GM21723 (cell line): ENCODE measurements at regions not wholly inside any gene's neighbourhood (a gene's known extent, or its start where the extent isn't known, plus 50 kb on each side); places are given as distances from the start of the nearest gene placed in this dataset.

ENCODE experiments used
- ATAC-seq: cut with Tn5 transposase; IDR thresholded peaks from one replicate; pipeline ENCODE4 v1.9.1; 2021; ENCODE audit warnings: mild to moderate bottlenecking, moderate library complexity; ENCODE audit not compliant: unreplicated experiment

DNA sequence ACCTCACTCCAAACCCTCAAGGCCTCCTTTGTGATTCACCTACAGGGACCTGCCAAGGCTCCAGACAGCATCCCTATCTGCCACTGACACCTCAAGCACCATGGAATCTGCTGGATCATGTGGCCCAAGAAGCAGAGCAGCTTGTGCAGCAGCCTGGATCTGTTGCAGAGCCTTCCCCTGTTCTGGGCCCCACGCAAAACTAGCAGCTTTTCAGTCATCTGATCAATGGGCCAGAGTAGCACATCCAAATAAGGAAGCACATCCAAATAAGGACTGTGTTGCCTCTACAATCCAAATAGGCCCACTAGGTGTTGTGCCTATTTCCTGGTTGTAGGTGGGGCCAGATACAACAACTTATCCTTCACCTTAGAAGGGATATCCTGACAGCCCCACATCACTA is 97.1 kb upstream of the GNAO1 start:
- ATAC-seq: no peak

DNA sequence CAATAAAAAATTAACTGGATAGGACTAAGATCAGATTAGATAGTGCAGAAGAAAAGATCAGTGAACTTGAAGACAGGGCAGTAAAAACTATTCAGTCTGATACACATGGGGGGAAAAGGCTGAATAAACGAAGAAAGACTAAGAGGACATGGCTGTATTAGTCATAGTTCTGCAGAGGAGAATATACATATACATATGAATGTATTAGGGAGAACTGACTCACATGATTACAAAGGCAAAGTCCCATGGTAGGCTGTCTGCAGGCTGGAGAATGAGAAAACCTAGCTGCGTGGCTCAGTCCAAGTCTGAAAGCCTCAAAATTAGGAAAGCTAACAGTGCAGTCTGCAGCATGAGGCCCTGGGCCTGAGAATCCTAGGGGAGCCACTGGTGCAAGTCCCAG is 98.2 kb upstream of the GNAO1 start:
- no peak for ATAC-seq

DNA sequence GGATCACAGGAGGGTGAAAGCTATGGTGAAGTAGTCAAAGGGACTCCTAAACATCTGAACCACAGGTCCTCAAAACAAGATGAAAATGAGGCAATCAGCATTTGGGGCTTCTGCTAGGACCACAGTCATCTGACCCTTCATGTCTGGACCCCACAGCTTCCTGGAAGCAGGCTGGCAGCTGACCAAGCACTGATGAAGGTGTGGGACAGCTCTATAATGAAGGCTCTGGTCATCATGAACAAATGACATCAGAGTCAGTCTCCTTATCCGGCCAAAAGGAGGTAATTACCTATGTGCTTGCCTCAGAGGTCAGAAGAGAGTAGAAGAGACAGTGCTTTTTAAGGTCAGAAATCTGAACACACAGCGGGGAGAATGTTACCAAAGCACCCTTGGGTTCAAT is 101.2 kb upstream of the GNAO1 start:
- ATAC-seq: no peak

DNA sequence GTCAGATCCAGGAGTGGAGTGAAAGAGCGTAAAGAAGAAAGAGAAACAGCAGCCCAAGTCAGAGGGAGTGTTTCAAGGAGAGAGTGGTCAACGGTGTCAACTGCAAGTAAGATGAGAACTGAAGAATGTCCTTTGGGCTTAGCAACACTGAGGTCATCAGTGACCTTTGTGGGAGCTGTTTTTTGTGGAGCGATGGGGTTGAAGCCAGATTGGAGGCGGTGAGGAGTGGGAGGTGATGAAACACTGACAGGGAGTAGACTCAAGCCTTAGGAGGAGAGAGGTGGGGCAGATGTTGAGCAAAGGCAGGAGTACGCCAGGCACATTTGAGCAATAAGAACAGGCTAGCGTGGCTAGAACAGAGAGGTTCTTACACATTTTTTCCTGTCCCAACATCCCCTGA is 103.7 kb upstream of the GNAO1 start:
- no peak for ATAC-seq

DNA sequence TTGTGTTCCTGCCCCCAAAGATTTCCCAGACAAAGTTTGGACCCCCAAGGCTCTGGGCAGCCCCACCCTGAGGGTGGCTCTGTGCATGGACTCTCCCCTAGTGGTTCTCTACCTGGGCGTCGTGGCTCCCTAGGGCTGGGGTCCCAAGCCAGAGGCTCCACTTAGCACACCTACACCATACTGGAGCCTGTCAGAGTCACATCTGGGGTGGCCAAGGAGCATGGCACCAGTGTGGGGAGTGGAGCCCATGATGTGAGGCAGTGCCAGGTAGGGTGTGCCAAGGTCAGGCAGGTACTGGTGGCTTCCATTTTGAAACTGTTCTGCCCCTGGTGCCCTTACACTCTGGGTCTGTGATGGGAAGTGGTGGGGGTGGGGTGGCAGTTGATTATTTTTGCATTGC is 109.9 kb upstream of the GNAO1 start:
- ATAC-seq: no peak

DNA sequence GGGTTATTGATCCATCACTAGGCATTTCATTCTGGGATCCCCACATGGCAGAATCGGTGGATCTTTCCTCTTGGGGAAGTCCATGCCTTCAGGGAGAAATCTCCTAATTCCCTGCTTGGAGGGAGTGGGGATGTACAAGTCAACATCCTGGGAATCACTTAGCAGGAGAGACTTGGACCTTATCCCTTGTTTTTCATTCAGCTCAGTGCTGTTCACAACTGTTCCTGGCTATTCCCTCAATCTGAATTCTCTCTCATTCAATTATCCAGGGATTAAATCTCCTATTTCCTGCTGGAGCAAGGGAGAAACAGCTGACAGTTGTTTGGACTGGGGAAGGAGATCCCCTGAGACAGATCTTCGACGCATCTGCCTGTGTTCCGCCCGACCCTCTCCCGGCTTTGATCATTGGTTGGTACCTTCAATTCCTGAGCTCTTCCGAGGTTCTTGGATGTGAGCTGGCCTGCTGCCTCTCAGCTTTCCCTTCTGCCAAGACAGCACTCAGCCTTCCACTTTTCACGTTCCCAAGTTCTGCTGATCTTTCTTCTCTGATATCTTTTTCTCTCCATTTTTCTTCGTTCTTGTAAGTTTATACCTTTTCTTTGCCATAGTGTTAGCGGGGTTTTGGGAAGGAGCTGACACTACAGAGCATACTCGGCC is 115.4 kb upstream of the GNAO1 start:
- no peak for ATAC-seq

DNA sequence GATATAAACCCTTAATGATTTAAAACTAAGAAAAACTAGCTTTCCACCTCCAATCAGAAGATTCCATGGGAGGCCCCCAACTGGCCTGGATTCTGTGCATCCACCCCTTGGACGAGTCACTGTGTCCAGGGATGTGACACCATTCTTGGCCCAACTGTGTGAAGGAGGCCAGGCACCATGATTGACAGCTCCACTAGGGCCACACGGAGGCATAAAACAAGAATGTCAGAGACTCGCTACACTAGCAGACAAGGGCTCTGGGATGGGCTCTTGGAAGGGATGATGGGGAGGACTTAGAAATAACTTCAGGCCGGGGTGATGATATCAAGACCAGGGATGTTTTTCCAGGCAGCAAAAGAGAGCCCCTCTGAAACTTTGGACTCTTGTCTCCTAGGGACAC is 117.8 kb upstream of the GNAO1 start:
- ATAC-seq: no peak

DNA sequence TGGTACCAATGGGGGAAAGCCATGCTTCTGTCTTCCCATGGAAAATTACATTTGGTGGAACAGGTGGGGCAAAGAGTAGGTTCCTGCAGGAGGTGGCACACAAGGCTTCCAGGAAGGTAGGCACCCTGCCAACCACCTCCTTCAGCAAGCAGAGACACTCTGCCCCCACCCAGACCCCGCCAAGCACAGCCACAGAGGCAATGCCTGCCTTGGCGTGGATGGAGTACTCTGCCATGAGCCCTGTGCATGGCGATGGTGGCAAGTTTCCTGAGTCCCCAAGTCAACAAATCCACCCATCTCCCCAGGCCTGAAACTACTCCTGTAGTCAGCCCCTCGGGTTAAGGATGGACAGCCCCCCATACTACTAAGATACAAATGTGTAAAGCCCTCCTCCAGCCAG is 119.2 kb upstream of the GNAO1 start:
- no peak for ATAC-seq

DNA sequence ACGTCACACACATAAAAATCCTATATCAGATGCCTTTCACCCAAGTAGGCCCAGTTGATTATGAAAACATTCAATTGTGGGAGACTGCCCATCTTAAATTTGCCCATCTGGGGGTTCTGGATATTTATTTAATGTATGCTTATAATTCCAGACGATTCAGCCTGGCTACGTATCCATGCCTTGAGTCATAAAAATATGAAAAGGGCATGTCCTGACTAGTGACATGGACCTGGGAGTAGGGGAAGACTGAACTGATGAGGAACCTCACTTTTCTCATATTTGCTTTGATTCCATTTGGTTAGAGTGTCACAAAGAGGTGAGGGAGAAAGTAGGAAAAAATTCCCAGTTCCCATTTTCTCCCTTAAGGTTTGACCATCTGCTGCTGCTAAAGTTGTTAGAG is 122.5 kb upstream of the GNAO1 start:
- no peak for ATAC-seq

DNA sequence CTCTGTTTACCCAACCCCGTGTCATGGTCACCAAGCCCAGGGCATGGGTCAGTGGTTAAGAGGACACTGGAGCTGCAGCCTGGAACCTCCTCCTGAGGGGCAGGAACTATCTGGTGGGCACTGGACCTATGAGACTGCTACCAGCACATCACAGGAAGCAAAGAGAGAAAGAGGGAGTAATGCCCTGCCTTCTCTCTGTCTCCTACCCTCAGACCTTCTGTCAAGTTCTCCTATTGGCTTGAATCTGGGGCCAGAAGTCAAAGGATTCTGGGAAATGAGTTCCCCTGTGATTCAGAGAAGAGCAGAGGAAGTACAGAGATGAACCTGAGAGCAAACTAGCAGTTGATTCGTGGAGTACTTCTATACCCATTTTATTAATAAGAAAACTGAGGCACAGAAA is 123.0 kb upstream of the GNAO1 start:
- ATAC-seq: no peak

DNA sequence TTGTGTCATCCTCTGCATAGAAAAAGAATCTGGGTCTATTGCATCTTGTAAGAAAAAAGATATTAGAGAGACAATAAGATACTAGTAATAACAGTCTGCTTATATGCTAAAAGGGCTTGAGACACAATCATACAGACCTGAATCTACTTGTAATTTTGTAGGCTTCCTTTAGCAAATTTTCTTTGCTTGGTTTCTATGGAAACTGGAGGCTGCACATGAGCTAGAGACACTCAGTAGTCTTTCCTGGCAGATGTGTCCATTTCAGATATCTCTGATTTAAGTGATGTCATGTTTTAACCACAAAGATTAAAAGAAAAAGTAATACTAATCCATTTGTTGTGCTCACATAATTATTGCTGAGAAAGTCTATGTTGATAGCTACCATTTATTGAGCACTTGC is 123.9 kb upstream of the GNAO1 start:
- no peak for ATAC-seq

DNA sequence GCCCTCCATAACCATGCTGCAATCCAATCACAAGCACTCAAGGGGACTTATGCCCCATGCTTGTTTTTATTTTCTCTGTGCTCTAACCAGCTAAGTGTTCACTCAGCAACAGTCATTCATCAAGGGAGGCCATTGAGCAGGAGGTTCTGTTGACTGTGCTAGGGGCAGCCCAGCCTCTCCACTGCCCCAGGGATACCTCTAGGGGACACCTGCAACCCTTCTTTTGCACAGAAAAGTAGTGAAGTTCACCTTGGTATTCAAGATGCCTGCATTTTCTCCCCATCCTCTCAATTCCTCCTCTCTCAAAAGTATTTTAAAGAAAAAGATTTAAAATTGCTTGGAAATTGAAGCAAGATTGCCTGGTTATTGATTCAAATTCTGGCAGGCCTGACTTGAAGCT is 124.7 kb upstream of the GNAO1 start:
- no peak for ATAC-seq

DNA sequence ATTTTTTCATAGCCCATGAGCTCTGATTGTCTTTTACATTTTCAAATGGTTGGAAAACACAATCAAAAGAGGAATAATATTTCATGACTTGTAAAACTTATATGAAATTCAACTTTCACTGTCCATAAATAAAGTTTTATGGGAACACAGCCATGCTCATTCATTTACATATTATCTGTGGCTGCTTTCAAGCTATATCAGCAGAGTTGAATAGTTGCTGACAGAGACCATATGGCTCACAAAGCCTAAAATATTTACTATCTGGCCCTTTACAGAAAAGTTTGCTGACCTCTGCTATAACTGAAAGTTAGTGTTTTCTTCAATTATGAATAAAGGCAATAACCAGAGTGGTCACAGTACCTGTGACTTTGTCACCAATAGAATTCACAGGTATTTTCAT is 128.2 kb upstream of the GNAO1 start:
- no peak for ATAC-seq

DNA sequence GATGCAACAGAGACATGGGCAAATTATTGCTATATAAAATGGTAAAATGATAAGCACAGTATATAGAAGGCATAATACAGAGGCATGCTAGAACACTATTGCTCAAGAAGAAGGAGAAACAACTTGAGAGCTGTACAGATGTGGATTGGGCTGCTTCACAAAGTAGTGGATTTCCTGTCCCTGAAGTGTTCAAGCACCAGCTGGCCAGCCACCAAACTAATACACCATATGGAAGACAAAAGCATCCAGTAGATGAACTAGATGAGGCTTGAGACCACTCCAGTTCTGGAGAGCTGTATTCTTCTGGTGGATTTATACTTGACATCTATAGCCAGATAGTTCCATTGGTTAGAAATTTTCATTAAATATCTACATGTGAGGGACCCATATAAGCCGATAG is 134.1 kb upstream of the GNAO1 start:
- ATAC-seq: no peak

DNA sequence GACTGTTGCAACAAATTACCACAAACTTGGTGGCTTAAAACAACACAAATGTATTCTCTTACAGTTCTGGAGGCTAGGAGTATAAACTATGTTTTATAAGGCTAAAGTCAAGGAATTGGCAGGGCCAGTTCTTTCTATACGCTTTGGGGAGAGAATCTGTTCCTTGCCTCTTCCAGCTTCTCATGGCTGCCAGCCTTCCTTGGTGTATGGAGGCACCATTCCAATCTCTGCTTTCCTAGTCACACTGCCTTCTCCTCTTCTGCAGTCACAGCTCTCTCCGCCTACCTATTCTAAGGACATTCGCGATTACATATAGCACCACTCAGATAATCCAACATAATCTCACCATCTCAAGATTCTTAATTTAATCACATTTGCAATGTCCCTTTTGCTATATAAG is 140.4 kb upstream of the GNAO1 start:
- no peak for ATAC-seq

DNA sequence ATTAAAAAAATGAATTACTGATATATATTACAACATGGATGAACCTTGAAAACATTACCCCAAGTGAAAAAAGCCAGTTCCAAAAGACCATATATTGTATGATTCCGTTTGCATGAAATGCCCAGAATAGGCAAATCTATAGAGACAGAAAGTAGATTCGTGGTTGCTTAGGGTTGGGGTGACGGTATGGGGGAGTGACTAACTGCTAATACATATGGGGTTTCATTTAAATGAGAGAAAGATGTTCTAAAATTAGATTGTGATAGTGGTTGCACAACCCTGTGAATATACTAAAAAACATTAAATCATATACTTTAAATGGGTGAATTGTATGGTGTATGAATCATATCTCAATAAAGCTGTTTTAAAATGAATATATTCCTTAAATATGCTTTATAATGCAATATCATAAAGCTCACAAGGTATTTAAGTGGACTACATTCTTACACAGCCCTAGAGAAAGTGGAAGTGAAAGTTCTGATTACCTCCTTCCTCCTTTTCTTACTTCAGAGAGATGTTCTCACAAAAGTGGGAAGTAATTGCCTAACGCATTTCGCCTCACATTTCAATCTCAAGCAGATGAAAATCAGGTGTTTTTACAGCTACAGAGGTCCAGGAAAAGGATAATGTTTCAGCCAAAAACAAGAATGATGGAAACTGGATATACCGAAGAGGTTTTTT is 142.7 kb upstream of the GNAO1 start:
- ATAC-seq: peak; percentile 95

DNA sequence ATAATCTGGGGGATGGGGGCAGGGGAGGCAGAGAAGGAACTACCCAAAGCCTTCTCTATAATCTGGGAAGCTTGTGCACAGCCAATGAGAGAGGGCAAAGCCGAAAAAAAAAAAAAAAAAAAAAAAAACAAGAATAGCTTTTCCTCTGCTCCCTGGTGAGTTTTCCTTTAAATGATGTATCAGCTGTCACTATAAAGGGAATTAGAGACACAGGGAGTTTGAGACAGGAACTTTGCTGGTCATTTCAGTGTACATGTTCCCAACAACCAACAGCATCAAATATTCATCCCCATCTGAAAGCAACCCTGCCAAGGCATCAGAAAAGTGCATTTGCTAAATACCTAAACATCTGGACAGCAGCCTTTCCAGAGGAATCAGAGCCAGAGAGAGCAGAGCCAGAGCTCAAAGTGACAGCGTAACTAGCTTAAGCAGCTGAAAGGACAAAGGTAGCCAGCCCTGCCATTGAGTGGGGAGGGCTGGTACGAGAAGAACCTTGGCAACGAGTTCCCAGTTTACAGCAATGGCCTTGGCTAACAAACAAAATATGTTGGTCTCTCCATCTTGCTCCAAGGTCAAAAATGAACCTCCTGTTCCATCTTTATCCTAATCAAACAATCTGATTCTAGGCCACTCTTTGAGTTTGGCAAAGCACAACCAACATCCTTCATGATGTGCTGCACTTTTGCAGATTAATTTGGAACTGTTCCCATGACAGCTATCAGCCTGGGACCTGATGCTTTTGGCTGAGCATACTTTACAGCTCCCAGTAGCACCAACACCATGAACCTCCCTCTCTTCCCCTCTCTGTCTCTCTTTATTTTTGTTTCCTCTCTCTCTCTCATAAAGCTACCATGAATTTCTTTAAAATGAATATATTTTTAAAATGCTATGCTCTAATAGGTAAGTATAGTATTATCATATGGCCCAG is 143.7 kb upstream of the GNAO1 start:
- no peak for ATAC-seq

DNA sequence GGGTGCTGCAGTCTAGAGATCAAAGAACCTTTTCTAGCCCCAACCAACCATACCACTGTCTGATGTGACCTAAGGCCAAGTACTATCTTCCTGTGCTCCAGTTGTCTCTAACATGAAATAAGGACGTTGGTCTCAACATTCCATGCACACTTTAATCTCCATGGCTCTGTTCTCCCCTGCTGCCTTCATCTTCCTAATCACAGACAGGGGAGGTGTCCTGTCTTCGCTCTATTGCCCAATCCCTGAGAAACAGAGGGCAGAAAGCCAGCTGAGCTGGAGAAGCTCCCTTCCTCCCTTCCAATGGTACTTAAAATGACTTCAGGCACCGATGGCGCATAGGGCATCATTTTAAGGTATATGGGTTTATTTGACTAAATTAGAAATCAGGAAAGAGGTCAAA is 148.9 kb upstream of the GNAO1 start:
- no peak for ATAC-seq

DNA sequence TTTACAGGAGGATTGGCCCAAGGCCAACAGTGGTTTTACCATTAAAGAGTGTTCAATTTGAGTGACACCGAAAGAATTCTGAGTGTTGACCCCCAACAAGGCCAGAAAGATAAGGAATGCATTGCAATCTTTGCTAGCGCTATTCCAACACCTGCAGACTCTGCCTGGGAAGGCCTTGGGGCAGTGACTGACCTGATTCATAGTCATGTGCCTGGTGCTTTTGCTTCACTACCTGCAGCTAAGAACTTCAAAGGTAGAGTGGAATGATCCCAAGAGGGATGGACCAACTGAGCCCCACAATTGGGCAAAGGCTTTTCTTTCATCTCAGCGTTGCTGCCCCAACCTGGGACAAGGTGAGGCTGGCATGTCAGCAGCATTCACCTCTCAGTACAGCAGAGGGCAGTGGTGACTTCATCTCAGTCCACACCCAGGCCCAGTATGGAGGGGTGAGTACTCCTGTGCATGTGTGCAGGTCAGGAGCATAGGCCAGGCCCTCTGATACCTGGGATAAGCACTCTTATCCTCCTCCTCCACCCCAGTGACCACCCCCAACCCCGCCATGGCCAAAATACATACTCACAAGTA is 149.6 kb upstream of the GNAO1 start:
- no peak for ATAC-seq

DNA sequence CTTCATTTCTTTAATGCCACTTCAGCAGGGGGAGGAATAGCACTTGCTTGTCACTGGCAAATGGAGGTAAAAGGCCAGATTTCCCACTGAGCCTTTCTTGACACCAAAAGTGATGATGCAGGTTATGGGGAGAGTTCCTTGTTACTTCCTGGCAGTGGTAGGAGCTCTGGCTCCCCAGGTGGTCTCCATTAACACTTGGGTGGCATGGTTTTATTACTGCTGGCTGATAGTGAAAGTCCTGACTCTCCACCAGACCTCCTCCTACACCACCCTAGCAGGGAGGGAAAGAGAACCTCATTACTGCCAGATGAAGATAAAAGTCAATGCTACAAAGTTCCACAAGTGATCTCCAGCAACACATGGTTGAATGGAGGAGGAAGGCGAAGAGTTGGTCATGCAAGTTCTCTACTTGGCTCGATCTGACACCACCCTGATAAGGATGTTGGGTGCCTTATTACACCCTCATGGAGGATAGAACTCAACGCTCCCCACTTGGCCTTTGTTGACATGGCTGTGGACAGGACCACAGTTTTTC is 152.7 kb upstream of the GNAO1 start:
- ATAC-seq: no peak

DNA sequence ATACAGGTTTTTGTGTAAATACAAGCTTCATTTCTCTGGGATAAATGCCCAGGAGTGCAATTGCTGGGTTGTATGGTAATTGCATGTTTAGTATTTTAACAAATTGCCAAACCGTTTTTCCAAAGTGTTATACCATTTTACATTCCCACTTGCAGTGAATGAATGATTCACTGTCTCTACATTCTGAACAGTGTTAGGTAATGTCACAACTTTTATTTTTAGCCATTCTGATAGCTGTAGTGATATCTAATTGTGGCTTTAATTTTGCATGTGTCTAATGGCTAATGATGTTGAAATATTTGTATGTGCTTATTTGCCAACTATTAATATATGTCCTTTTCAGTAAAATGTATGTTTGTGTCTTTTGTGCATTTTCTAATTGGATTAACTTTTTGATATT is 156.9 kb upstream of the CES5A start:
- no peak for ATAC-seq
